Stimulated activated naive CD8-positive, alpha-beta T cell treated with anti-CD3 and anti-CD28 coated beads, Interleukin-15, amount 100 ng/mL, for 72 hours (primary cell): ENCODE measurements at regions not wholly inside any gene's neighbourhood (a gene's known extent, or its start where the extent isn't known, plus 50 kb on each side); places are given as distances from the start of the nearest gene placed in this dataset.
A peak's percentile ranks its signal among the peaks of the same experiment; 100 is the strongest.

Experiments used
- ATAC-seq: fragments of 150-1000 bp; cut with Tn5 transposase; 2 replicates; pipeline ENCODE4 v1.10.0; 2021; ENCODE audit warnings: mild to moderate bottlenecking, moderate library complexity
- DNase-seq, 2 donors: peaks; one replicate each; pipeline ENCODE4 v3.0.0; 2021 to 2022
- H3K27ac Mint-ChIP-seq, 2 donors: one replicate each; pipeline ENCODE4 v1.8.0; 2022; ENCODE audit warnings: mild to moderate bottlenecking in 2 of 2, mixed read lengths in 2 of 2, moderate library complexity in 2 of 2
- H3K27me3 Mint-ChIP-seq: one replicate; pipeline ENCODE4 v1.8.0; 2022; ENCODE audit warnings: mixed read lengths
- H3K4me1 Mint-ChIP-seq: one replicate; pipeline ENCODE4 v1.8.0; 2022; ENCODE audit warnings: mild to moderate bottlenecking, mixed read lengths
- H3K4me3 Mint-ChIP-seq, 2 donors: one replicate each; pipeline ENCODE4 v1.8.0; 2022; ENCODE audit warnings: mild to moderate bottlenecking in 2 of 2, mixed read lengths in 2 of 2, moderate library complexity in 1 of 2
- H3K9me3 Mint-ChIP-seq, 2 donors: one replicate each; pipeline ENCODE4 v1.8.0; 2022; ENCODE audit warnings: mixed read lengths in 2 of 2

DNA sequence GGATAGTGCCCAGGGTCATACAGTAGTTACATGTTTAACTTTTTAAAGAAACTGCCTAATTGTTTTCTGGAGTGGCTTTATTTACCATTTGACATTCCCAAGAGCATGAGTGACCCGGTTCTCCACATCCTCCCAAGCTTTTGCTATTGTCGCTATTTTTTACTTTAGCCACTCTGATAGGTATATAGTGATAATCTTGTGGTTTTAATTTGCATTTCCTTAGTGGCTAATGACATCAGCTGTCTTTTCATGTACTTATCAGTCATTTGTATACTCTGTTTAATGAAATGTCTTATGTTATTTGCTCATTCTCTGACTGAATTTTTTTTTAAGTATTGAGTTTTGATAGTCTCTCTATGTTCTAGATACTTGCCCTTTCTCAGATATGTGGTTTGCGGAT, 109.7 kb upstream of the HS6ST1 start:
- DNase-seq (no peak), ATAC-seq (no peak)
- Mint-ChIP-seq H3K9me3 (peaks cover 5 to 18% of the 10 kb centered on the region in 2 donors), H3K4me1 (no peaks in the 10 kb centered on the region), H3K27ac (no peak overlapping the region), H3K4me3 (no peak overlapping the region), H3K27me3 (peaks cover 24% of the 10 kb centered on the region)

GRCh38 chr2:128432423-128432822, 113.8 kb upstream of the HS6ST1 start:
- Mint-ChIP-seq H3K9me3 (peaks cover 5 to 18% of the 10 kb centered on the region in 2 donors), H3K27ac (no peak overlapping the region), H3K27me3 (peaks cover 48% of the 10 kb centered on the region), H3K4me1 (no peaks in the 10 kb centered on the region), H3K4me3 (no peak overlapping the region)
- ATAC-seq (no peak), DNase-seq (no peak)

GRCh38 chr2:128433911-128434550, 115.4 kb upstream of the HS6ST1 start:
- H3K27me3 Mint-ChIP-seq: peaks cover 45% of the 10 kb centered on the region
- ATAC-seq: no peak
- no peak overlapping the region for H3K27ac Mint-ChIP-seq
- H3K4me3 Mint-ChIP-seq: no peak overlapping the region
- no peak for DNase-seq
- H3K4me1 Mint-ChIP-seq: no peaks in the 10 kb centered on the region
- H3K9me3 Mint-ChIP-seq: peaks cover 5 to 16% of the 10 kb centered on the region in 2 donors

GRCh38 chr2:128435576-128436478, 117.2 kb upstream of the HS6ST1 start:
- no peak for DNase-seq
- no peak for ATAC-seq
- Mint-ChIP-seq H3K27ac (peak overlapping the region in 1 of 2 donors; percentile 62), H3K4me1 (no peaks in the 10 kb centered on the region), H3K4me3 (no peak overlapping the region), H3K9me3 (no peaks in the 10 kb centered on the region), H3K27me3 (peaks cover 39% of the 10 kb centered on the region)

- H3K27ac Mint-ChIP-seq: peak overlapping the region in 1 of 2 donors; percentile 25
- no peak for DNase-seq
- no peaks in the 10 kb centered on the region for H3K4me1 Mint-ChIP-seq
- H3K9me3 Mint-ChIP-seq: no peaks in the 10 kb centered on the region
- no peak overlapping the region for H3K4me3 Mint-ChIP-seq
- peaks cover 43% of the 10 kb centered on the region for H3K27me3 Mint-ChIP-seq
- peak; percentile 4 for ATAC-seq
These were observed 118.0 kb upstream of the HS6ST1 start for GRCh38 chr2:128436479-128437203.

DNA sequence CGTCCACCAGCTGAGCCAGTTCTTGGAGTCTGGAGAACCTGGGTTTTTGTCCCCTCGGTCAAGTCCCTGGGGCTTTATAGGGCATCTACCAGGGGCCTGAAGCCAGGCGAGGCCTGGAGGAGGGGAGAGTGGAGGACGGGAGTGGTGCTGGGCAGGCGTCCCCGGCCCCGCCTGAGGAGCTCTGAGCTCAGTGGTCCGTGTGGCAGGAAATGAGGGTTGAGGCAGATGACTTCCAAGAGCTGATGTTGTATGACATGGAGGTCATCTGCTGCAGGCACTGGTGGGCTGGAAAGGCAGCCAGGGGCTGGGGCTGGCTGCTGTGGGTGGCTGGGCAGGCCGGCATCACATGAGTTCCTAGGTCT, 118.5 kb upstream of the HS6ST1 start:
- Mint-ChIP-seq H3K4me3 (no peak overlapping the region), H3K27ac (no peak overlapping the region), H3K9me3 (no peaks in the 10 kb centered on the region), H3K4me1 (no peaks in the 10 kb centered on the region), H3K27me3 (peaks cover 47% of the 10 kb centered on the region)
- ATAC-seq: peak; percentile 27
- DNase-seq: no peak

DNA sequence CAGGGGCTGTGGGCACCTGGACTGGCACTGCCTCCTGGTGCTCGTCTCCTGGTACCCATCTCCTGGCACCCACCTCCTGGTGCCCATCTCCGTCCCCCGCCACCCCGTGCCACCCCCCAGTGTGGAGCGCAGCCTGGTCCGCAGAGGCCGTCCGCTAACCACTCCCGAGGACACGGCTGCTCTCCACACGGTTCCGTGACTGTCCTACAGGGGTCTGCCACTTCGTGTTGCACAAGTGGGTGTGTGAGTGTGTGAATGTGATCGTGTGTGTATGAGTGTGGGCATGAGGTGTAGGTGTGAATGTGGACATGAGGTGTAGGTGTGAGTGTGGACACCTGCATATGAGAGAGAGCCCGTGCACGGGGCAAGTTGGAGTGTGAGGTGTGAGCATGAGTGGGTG, 119.4 kb upstream of the HS6ST1 start:
- Mint-ChIP-seq H3K4me3 (no peak overlapping the region), H3K9me3 (no peaks in the 10 kb centered on the region), H3K4me1 (no peaks in the 10 kb centered on the region), H3K27ac (no peak overlapping the region), H3K27me3 (peaks cover 47% of the 10 kb centered on the region)
- DNase-seq: no peak
- ATAC-seq: no peak

GRCh38 chr2:128438586-128438985, 119.9 kb upstream of the HS6ST1 start:
- H3K4me3 Mint-ChIP-seq: no peak overlapping the region
- no peak for ATAC-seq
- H3K9me3 Mint-ChIP-seq: no peaks in the 10 kb centered on the region
- peaks cover 47% of the 10 kb centered on the region for H3K27me3 Mint-ChIP-seq
- no peaks in the 10 kb centered on the region for H3K4me1 Mint-ChIP-seq
- DNase-seq: no peak
- H3K27ac Mint-ChIP-seq: no peak overlapping the region

- DNase-seq (no peak), ATAC-seq (no peak)
- H3K4me3 Mint-ChIP-seq: no peak overlapping the region
- H3K27ac Mint-ChIP-seq: no peak overlapping the region
- H3K27me3 Mint-ChIP-seq: peaks cover 45% of the 10 kb centered on the region
- H3K9me3 Mint-ChIP-seq: no peaks in the 10 kb centered on the region
- H3K4me1 Mint-ChIP-seq: no peaks in the 10 kb centered on the region
These were observed 120.5 kb upstream of the HS6ST1 start for GRCh38 chr2:128439031-128439790.

DNA sequence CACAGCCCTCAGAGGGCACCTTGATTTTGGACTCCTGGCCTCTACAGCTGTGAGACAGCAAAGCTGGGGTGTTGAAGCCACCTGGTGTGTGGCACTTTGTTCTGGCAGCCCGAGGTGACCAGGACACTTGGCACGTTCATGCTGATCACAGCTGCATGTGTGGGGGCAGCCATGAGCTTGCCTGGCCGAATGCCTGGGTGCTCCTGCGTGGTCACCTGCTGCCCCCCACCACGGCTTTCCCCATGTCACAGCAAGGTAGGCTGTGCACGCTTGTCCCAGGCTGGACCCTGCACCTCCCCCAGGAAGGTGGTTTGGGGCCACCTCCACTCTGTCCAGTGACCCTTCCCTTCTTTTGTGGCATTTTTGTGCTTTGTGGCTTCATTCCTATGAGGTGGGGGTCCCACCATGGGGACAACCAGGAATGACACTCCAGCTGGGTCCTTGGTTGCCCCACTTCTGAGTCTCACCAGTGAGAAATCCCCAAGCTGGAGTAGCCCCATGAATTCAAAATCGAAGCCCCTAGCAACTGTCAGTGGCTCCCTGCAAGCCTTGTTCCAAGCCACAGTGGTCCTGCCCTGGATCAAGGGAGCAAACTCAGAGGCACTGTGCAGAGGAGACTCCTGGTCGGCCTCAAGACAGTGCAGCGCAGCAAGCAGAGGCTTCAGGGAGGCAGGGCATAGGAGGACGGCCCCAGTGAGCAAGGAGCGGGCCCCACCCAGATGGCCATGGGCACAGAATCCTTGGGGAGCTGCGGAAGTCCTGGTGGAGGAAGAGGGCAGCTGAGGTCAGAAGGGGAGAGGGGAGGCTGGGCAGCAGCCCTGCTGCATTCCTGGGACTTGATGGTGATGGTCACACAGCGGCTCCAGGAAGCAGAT, 121.4 kb upstream of the HS6ST1 start:
- DNase-seq: no peak
- Mint-ChIP-seq H3K4me3 (no peak overlapping the region), H3K27ac (no peak overlapping the region), H3K4me1 (no peaks in the 10 kb centered on the region), H3K9me3 (no peaks in the 10 kb centered on the region), H3K27me3 (peaks cover 37% of the 10 kb centered on the region)
- no peak for ATAC-seq

- no peak overlapping the region for H3K27ac Mint-ChIP-seq
- H3K4me1 Mint-ChIP-seq: no peaks in the 10 kb centered on the region
These were observed 122.1 kb upstream of the HS6ST1 start for GRCh38 chr2:128440666-128441340.

GRCh38 chr2:128441341-128442052, 122.8 kb upstream of the HS6ST1 start:
- no peaks in the 10 kb centered on the region for H3K9me3 Mint-ChIP-seq
- no peak for ATAC-seq
- DNase-seq: no peak
- no peak overlapping the region for H3K27ac Mint-ChIP-seq
- H3K27me3 Mint-ChIP-seq: peaks cover 24% of the 10 kb centered on the region
- no peak overlapping the region for H3K4me3 Mint-ChIP-seq
- no peaks in the 10 kb centered on the region for H3K4me1 Mint-ChIP-seq

More at GRCh38 chr2:128440666-128441340, 122.1 kb upstream of the HS6ST1 start:
- peaks cover 29% of the 10 kb centered on the region for H3K27me3 Mint-ChIP-seq
- ATAC-seq: no peak
- DNase-seq: no peak
- no peaks in the 10 kb centered on the region for H3K9me3 Mint-ChIP-seq
- no peak overlapping the region for H3K4me3 Mint-ChIP-seq

- H3K27ac Mint-ChIP-seq: no peak overlapping the region
- H3K27me3 Mint-ChIP-seq: peaks cover 17% of the 10 kb centered on the region
- no peaks in the 10 kb centered on the region for H3K4me1 Mint-ChIP-seq
- DNase-seq (no peak), ATAC-seq (no peak)
- no peak overlapping the region for H3K4me3 Mint-ChIP-seq
- no peaks in the 10 kb centered on the region for H3K9me3 Mint-ChIP-seq
These were observed 123.5 kb upstream of the HS6ST1 start for GRCh38 chr2:128442053-128442751.
